K562 (cell line): ENCODE measurements at regions not wholly inside any gene's neighbourhood (a gene's known extent, or its start where the extent isn't known, plus 50 kb on each side); places are given as distances from the start of the nearest gene placed in this dataset.

Source experiments
- ETV5 ChIP-seq: sonication (generic); formaldehyde crosslinking; IDR thresholded peaks from 2 replicates; pipeline ENCODE4 v1.4.0; 2020; ENCODE audit warnings: low read depth, mild to moderate bottlenecking, missing genetic modification reagents
- IRF2 ChIP-seq: sonication (generic); formaldehyde crosslinking; IDR thresholded peaks from 2 replicates; pipeline ENCODE4 v1.8.1; 2022; ENCODE audit warnings: mild to moderate bottlenecking, missing genetic modification reagents
- MGA ChIP-seq: fragments of 450-650 bp; IDR thresholded peaks from 2 replicates; pipeline ENCODE4 v1.6.1; 2016; ENCODE audit warnings: mild to moderate bottlenecking, moderate library complexity

- TF ChIP-seq MGA: no peak
- TF ChIP-seq IRF2 (CRISPR knock-in tag): no peak
- no peak for TF ChIP-seq ETV5 (CRISPR knock-in tag)
These were observed 95.1 kb upstream of the XPO1 start (continued) for GRCh38 chr2:61633250-61633649.
